HepG2 (cell line): ENCODE measurements at regions not wholly inside any gene's neighbourhood (a gene's known extent, or its start where the extent isn't known, plus 50 kb on each side); places are given as distances from the start of the nearest gene placed in this dataset.

Experiments used
- ATAC-seq: fragments of 200-7000 bp; cut with Tn5 transposase; 3 replicates; pipeline ENCODE4 v1.9.1; 2020; ENCODE audit warnings: mild to moderate bottlenecking, moderate library complexity
- BruUV-seq: library from RNA; stranded (reverse); fragments of 400-500 nt; replicated peaks from 2 replicates; lab custom pipeline; 2021; lab: Mats Ljungman, UMichigan
- CTCF ChIA-PET: fragments of 300-600 bp; formaldehyde crosslinking; extraction: SDS; loops from one replicate; lab custom pipeline; 2021; ENCODE audit warnings: low total read pairs, inconsistent platforms, low intra/inter-chr PET ratio; lab: Yijun Ruan, JAX
- POLR2A ChIA-PET: fragments of 350-600 bp; sonication (Branson Sonifier 250); formaldehyde crosslinking; loops from one replicate; lab custom pipeline; 2020; ENCODE audit warnings: antibody characterized with exemption, inconsistent platforms; lab: Yijun Ruan, JAX
- DNase-seq: peaks from one replicate; pipeline ENCODE4 v3.0.0-alpha.2; 2015; ENCODE audit warnings: low spot score
- FAIRE-seq: peaks from 3 replicates; lab custom pipeline; 2011; peaks lifted over from hg19 to GRCh38; lab: Jason Lieb, UNC
- H2AFZ ChIP-seq: one replicate; pipeline ENCODE4 v1.6.1; 2011; ENCODE audit warnings: low read length, inconsistent platforms
- H3K27ac ChIP-seq: fragments of 300-600 bp; 3 replicates; pipeline ENCODE4 v1.8.0; 2011; ENCODE audit warnings: mixed run types, mild to moderate bottlenecking, mixed read lengths, low read length, inconsistent platforms; ENCODE audit not compliant: insufficient read depth; ENCODE audit errors: extremely low read length
- H3K27me3 ChIP-seq, 2 experiments: fragments of 200-600 bp in 1 of 2; 2 replicates in 1 of 2; 3 replicates in 1 of 2; pipeline versions ENCODE4 v1.6.0 to v1.8.0; 2011; ENCODE audit warnings: low read length in 2 of 2, mild to moderate bottlenecking in 2 of 2, moderate library complexity in 2 of 2, inconsistent platforms in 1 of 2; ENCODE audit not compliant: insufficient read depth in 2 of 2, control insufficient read depth in 1 of 2
- H3K36me3 ChIP-seq, 2 experiments: fragments of 200-600 bp in 1 of 2; replicated peaks in 1 of 2; 2 replicates in 1 of 2; 3 replicates in 1 of 2; pipeline versions ENCODE4 v1.5.1 to v1.8.0; 2011; ENCODE audit warnings: low read length in 2 of 2, inconsistent platforms in 1 of 2; ENCODE audit not compliant: insufficient read depth in 2 of 2, control insufficient read depth in 1 of 2
- H3K4me1 ChIP-seq: 2 replicates; pipeline ENCODE4 v1.5.1; 2012; ENCODE audit warnings: low read length, inconsistent platforms; ENCODE audit not compliant: insufficient read depth
- H3K4me2 ChIP-seq: 2 replicates; pipeline ENCODE4 v1.6.0; 2011; ENCODE audit warnings: low read depth, low read length, inconsistent platforms
- H3K4me3 ChIP-seq, 3 experiments: fragments of 200-600 bp in 1 of 3; sonication (generic), shearing (Covaris generic) in 1 of 3; replicated peaks in 1 of 3; 2 replicates each; pipeline ENCODE4 v1.5.1; 2011 to 2016; ENCODE audit warnings: low read length in 3 of 3, inconsistent platforms in 2 of 3, low read depth in 2 of 3, mild to moderate bottlenecking in 2 of 3, control low read depth in 1 of 3, mixed read lengths in 1 of 3; ENCODE audit not compliant: insufficient read depth in 1 of 3
- H3K79me2 ChIP-seq: one replicate; pipeline ENCODE4 v1.6.1; 2011; ENCODE audit warnings: low read length, inconsistent platforms; ENCODE audit not compliant: insufficient read depth
- H3K9ac ChIP-seq: 2 replicates; pipeline ENCODE4 v1.6.0; 2011; ENCODE audit warnings: mild to moderate bottlenecking, low read depth, low read length, inconsistent platforms; ENCODE audit not compliant: insufficient read depth
- H3K9me3 ChIP-seq: 2 replicates; pipeline ENCODE4 v1.5.1; 2012; ENCODE audit warnings: mild to moderate bottlenecking, low read length
- H4K20me1 ChIP-seq: 2 replicates; pipeline ENCODE4 v1.6.0; 2011; ENCODE audit warnings: inconsistent platforms, mild to moderate bottlenecking, low read length, moderate library complexity; ENCODE audit not compliant: insufficient read depth
- EHMT2 ChIP-seq: fragments of 200-600 bp; sonication (generic); IDR thresholded peaks from 2 replicates; pipeline ENCODE4 v1.7.0; 2017; ENCODE audit warnings: antibody characterized with exemption, low read depth, low read length, borderline replicate concordance
- HOXA7 ChIP-seq: sonication (generic); formaldehyde crosslinking; IDR thresholded peaks from 2 replicates; pipeline ENCODE4 v1.8.1; 2022; ENCODE audit warnings: mild to moderate bottlenecking, missing genetic modification reagents, moderate library complexity
- RARA ChIP-seq: IDR thresholded peaks from 2 replicates; pipeline ENCODE4 v1.6.1; 2016; ENCODE audit warnings: missing genetic modification reagents, missing compliant biosample characterization
- REPIN1 ChIP-seq: sonication (generic); formaldehyde crosslinking; IDR thresholded peaks from 2 replicates; pipeline ENCODE4 v1.8.0; 2022; ENCODE audit warnings: missing genetic modification reagents, low read depth, mild to moderate bottlenecking, borderline replicate concordance
- RNF2 ChIP-seq: fragments of 450-650 bp; conservative IDR thresholded peaks from 2 replicates; pipeline ENCODE4 v1.6.1; 2016; ENCODE audit warnings: low read depth
- SALL2 ChIP-seq: sonication (generic); formaldehyde crosslinking; IDR thresholded peaks from 2 replicates; pipeline ENCODE4 v1.8.1; 2023; ENCODE audit warnings: mild to moderate bottlenecking, missing genetic modification reagents, inconsistent platforms
- TFDP1 ChIP-seq: IDR thresholded peaks from 2 replicates; pipeline ENCODE4 v1.6.1; 2016; ENCODE audit warnings: missing compliant biosample characterization, missing genetic modification reagents, borderline replicate concordance
- TOE1 ChIP-seq: sonication (generic); formaldehyde crosslinking; IDR thresholded peaks from 2 replicates; pipeline ENCODE4 v1.4.0; 2020; ENCODE audit warnings: mild to moderate bottlenecking, missing genetic modification reagents
- ZBTB8A ChIP-seq: sonication (generic); formaldehyde crosslinking; IDR thresholded peaks from 2 replicates; pipeline ENCODE4 v1.4.0; 2020; ENCODE audit warnings: mild to moderate bottlenecking, low read depth, missing genetic modification reagents, borderline replicate concordance
- ZFX ChIP-seq: sonication (generic); formaldehyde crosslinking; IDR thresholded peaks from 2 replicates; pipeline ENCODE4 v1.4.0; 2020; ENCODE audit warnings: mild to moderate bottlenecking, low read depth, missing genetic modification reagents, moderate library complexity
- ZNF609 ChIP-seq: sonication (generic); formaldehyde crosslinking; IDR thresholded peaks from 2 replicates; pipeline ENCODE4 v1.4.0; 2020; ENCODE audit warnings: mild to moderate bottlenecking, missing genetic modification reagents, borderline replicate concordance
- WGBS: methylation state at CpG from one replicate; pipeline ENCODE4 v1.1.6; 2017; ENCODE audit warnings: low lambda C conversion rate; 5-methylcytosine and 5-hydroxymethylcytosine counted together
- in situ Hi-C: cut with HindIII; loops from 2 replicates; pipeline ENCODE4 v1.10.0; 2017; ENCODE audit warnings: low pct_unique_long_range_greater_than_20kb; ENCODE audit not compliant: extremely low pct_ligation_motif_present
- intact Hi-C: fragments of 100-400 bp; cut with micrococcal nuclease; formaldehyde crosslinking; loops from one replicate; pipeline ENCODE4 v1.10.0; 2022; ENCODE audit not compliant: unreplicated experiment
- TF ChIP-seq, protein P1 (sequence below): sonication (generic); formaldehyde crosslinking; IDR thresholded peaks from 2 replicates; pipeline ENCODE4 v1.4.0; 2020; ENCODE audit warnings: missing genetic modification reagents
- TF ChIP-seq, protein P2 (sequence below): sonication (generic); formaldehyde crosslinking; IDR thresholded peaks from 2 replicates; pipeline ENCODE4 v1.4.0; 2020; ENCODE audit warnings: mild to moderate bottlenecking, missing genetic modification reagents
- TF ChIP-seq, protein P3 (sequence below): sonication (generic); formaldehyde crosslinking; IDR thresholded peaks from 2 replicates; pipeline ENCODE4 v1.8.0; 2022; ENCODE audit warnings: missing genetic modification reagents, low read depth, mild to moderate bottlenecking, borderline replicate concordance

GRCh38 chr7:131908714-131909113 is 352.3 kb upstream of the PODXL start:
- Histone ChIP-seq H3K27ac (no peak overlapping the region), H3K4me1 (no peaks in the 10 kb centered on the region), H2AFZ (no peak overlapping the region), H3K4me2 (no peak overlapping the region), H3K36me3 (no peaks in the 10 kb centered on the region), H3K79me2 (no peaks in the 10 kb centered on the region), H3K27me3 (peaks cover 0 to 28% of the 10 kb centered on the region in 2 experiments; a peak in 2 of 5 replicates), H3K4me3 (no peak overlapping the region), H3K9ac (no peak overlapping the region), H3K9me3 (no peaks in the 10 kb centered on the region), H4K20me1 (no peaks in the 10 kb centered on the region)
- TF ChIP-seq SALL2 (CRISPR knock-in tag) (no peak), EHMT2 (no peak), HOXA7 (no peak), RNF2 (no peak), ZFX (CRISPR knock-in tag) (no peak), TOE1 (no peak), ZBTB8A (CRISPR knock-in tag) (no peak), RARA (no peak), REPIN1 (CRISPR knock-in tag) (no peak), ZNF609 (CRISPR knock-in tag) (no peak), TFDP1 (CRISPR knock-in tag) (no peak)
- TF ChIP-seq, protein P1, sequence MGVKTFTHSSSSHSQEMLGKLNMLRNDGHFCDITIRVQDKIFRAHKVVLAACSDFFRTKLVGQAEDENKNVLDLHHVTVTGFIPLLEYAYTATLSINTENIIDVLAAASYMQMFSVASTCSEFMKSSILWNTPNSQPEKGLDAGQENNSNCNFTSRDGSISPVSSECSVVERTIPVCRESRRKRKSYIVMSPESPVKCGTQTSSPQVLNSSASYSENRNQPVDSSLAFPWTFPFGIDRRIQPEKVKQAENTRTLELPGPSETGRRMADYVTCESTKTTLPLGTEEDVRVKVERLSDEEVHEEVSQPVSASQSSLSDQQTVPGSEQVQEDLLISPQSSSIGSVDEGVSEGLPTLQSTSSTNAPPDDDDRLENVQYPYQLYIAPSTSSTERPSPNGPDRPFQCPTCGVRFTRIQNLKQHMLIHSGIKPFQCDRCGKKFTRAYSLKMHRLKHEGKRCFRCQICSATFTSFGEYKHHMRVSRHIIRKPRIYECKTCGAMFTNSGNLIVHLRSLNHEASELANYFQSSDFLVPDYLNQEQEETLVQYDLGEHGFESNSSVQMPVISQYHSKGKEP (CRISPR knock-in tag), result no peak
- TF ChIP-seq, protein P2, sequence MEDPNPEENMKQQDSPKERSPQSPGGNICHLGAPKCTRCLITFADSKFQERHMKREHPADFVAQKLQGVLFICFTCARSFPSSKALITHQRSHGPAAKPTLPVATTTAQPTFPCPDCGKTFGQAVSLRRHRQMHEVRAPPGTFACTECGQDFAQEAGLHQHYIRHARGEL, result no peak
- TF ChIP-seq, protein P3, sequence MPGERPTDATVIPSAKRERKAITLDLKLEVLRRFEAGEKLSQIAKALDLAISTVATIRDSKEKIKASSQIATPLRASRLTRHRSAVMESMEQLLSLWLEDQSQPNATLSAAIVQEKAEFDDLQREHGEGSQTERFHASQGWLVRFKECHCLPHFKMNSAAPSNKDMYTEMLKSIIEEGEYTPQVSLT (CRISPR knock-in tag), result no peak
- ATAC-seq, result no peak
- BruUV-seq, result no TSS peak
- intact Hi-C loops (no loop called here), in situ Hi-C loops (no loop called here)
- CTCF ChIA-PET, result no interaction called here
- POLR2A ChIA-PET, result no interaction called here
- DNase-seq, result no peak
- 66% methylated on average over 7 of the region's 7 CpGs for WGBS
- FAIRE-seq, result no peak
